GM21737 (cell line): ENCODE measurements at regions not wholly inside any gene's neighbourhood (a gene's known extent, or its start where the extent isn't known, plus 50 kb on each side); places are given as distances from the start of the nearest gene placed in this dataset.
A peak's percentile ranks its signal among the peaks of the same experiment; 100 is the strongest.
"Not testable (repeated sequence)": the region's sequence is repeated elsewhere in the genome, so short reads cannot be mapped to it uniquely, and the experiment has no call there.

Experiments used
- ATAC-seq: cut with Tn5 transposase; IDR thresholded peaks from one replicate; pipeline ENCODE4 v1.9.1; 2021; ENCODE audit warnings: mild to moderate bottlenecking, moderate library complexity; ENCODE audit not compliant: unreplicated experiment

DNA sequence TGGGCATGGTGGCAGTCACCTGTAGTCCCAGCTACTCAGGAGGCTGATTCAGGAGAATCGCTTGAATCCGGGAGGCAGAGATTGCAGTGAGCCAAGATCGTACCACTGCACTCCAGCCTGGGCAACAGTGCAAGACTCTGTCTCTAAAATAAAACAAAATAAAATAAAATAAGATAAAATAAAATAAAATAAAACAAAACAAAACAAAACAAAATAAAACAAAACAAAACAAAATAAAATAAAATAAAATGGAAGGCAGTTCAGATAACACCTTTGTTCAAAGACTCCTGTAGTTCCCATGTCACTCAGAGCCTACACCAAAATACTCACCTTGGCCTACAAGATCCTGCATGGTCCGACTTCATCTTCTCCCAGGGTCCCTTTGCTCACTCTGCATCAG, 61.3 kb downstream of the SYF2 start:
- not testable (repeated sequence) for ATAC-seq

DNA sequence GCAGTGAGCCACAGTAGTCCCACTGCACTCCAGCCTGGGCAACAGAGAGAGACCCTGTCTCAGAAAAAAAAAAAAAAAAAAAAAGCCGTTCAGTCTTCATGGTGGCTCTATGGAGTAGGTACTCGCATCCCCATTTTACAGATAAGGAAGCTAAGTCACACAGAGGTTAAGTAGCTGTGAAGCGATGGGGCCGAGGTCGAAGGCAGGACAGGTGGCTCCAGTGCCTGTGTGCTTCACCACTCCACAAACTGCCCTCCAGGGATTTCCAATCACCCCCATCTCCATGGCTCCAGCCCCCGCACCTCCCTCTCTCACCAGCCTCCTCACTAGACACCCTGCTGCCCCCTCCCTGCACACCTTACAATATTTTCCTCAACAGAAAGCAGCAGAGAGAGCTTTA, 61.9 kb downstream of the SYF2 start:
- ATAC-seq = no peak

DNA sequence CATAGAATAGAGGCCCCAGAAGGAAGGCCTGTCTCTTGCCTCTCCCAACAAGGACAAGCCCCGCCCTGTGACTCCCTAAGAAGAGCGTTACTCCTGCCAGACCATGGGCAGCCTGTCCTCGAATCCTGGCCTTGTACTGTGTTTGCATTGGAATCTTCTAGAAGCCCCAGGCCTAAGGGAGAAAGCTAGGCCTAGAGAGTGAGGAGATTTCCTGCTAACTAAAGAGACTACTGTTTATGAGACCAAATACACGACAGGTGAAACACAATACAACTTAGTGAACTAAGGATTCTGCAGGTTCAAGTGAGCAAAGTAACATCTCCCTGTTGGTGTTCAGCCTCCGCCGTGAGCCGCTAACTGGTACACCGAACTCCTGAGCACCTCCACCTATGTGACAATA, 62.7 kb downstream of the SYF2 start:
- no peak for ATAC-seq

DNA sequence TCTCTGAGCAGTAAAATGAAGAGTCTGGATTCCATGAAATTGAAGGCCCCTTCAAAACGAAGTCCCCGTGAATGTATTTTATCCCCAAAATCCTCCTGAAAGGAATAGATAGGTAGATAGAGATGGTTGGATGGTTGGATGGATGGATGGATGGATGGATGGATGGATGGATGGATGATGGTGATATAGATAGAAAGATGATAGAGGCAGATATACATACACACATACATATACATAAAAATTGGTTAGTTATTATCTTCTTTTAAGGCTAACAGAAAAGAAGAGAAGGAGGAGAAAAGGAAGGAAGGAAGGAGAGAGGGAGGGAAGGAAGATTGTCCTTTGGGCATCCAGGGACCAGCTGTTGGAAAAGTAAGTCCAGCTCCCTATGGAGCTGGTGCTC, 63.1 kb downstream of the SYF2 start:
- no peak for ATAC-seq

DNA sequence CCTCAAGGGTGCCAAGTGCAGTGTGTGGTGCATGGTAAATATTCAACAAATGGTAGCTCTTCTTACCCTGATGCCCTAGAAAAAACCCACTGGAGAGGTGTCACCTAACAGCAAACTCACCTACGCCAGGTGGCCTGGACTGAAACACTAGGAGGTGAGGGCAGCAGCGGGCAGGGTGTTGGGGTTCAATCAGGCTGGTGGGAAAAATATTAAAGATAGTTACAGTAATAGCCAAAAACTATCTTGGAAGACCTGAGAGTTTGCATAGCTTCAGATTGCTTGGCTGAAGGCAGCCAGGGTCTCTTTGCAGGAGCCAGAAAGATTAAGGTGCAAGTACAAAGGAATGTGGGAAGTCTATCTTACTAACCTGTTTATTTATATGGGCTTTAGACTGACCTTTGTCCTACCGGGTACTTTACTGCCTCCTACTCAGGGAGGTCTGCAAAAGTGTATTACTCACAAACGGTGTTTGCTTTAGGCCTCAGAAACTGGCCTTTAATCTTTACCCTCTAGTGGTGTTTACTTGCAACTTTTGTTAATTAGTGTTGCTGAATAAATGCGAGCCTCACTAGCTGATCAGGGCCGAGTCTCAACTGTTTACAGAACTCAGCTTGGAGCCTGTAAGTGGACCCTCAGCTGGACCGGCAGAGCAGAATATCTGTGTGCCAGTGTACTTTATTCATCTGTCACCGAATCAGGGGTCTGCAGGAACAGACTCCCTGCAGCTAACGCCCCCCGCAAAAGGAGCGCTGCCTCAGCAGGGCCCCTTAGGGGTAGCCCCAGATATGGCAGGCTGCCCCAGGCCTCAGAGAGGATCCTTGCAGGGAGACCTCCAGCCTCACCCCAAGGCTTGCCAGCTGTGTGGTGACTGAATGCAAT, 63.9 kb downstream of the SYF2 start:
- no peak for ATAC-seq

DNA sequence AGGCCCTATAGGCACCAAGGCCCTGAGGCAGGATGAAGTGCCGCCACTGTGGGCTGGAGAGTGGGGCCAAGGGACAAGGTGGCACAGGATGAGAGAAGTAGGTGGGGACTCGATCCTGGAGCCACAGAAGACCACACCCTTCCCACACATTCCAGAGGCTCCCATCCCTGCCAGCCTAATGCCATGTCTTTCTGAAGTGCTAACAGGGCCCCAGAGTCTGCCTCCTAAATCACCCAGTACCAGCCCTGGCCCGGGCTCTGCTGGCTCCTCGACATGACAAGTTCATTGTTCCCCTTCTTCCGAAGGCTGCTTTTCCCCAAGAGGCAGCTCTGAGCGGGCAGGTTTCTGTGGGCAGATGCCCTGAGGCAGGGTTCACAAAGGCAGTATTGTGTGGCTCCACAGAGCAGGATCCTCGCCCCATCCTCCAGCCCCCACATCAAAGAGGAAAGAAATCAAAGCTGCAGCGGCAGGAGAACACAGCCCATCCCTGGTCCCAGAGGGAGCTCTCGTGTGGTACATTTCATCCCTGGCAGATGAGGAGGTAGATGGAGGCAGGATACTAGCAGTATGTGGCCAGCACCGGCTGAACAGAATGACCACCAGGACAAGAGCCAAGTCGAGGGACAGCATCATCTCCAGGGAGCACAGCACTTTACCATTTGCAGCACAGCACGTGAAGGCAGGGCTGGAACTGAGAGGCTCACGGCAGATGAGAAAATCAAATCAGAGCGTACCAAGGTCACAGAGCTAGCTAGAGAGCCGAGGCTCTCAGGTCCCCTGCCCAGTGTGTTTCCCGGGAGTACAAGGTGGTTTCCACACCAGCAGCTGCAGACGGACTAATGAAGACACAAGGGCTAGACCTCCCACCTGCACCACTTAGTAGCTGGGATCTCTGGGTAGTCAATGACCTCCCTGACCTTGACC, 64.8 kb downstream of the SYF2 start:
- ATAC-seq = no peak

DNA sequence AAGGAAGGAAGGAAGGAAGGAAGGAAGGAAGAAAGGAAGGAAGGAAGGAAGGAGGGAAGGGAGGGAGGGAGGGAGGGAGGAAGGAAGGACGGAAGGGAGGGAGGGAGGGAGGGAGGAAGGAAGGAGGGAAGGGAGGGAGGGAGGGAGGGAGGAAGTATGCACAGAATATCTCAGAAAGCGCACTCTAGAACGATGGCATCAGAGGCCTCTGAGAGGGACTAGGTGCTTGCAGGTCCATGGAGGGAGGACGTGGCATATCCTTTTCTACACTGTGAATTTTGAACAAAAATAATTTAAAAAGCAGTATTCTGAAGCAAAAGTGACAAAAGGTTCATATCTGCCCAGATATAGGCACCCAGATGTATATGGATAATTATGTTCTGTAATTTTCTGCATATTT, 65.5 kb downstream of the SYF2 start:
- no peak for ATAC-seq

DNA sequence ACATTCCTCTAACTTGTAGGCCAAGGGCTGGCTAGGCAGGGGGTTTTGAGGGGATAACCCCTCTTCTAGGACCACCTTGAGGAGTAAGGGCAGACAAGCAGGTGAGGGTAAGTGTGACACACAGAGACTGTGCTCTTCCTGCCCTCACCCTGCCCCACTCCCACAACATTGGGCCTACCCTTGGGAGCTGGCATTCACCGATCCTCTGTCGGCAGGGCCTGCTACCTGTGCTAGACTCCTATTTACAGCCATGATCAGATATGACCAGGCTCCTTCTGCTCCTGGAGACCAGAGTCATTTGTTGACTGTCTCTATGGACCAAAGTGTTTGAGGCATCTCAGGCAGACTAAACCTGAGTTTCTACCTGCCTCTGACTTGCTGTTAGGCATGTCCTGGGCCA, 68.3 kb downstream of the SYF2 start:
- ATAC-seq = no peak

DNA sequence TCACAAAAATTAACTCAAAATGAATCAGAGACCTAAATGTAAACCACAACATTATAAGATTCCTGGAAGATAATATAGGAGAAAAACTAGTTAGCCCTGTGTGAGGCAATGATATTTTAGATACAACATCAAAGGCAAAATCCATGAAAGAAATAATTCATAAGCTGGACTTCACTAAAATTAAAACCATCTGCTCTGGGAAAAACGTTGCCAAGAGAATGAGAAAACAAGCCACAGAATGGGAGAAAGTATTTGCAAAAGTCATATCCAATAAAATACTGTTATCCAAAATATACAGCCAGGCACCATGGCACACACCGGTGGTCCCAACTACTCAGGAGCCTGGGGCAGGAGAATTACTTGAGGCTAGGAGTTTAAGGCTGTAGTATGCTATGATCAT, 70.3 kb downstream of the SYF2 start:
- ATAC-seq = no peak

DNA sequence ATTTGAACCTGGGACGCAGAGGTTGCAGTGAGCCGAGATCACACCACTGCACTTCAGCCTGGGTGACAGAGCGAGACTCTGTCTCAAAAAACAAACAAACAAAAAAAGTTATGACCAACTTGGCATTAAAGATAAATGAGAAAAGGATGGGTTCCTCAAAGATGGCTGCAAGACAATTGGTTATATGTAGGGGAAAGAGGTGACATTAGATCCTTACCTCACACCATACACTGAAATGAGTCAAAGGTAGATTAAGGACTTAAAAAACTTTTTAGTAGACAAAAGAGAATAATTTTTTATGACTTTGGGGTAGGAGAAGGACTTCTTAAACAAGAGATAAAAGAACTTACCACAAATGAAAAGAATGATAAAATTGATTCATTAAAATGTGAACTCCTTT, 74.5 kb downstream of the SYF2 start:
- no peak for ATAC-seq

DNA sequence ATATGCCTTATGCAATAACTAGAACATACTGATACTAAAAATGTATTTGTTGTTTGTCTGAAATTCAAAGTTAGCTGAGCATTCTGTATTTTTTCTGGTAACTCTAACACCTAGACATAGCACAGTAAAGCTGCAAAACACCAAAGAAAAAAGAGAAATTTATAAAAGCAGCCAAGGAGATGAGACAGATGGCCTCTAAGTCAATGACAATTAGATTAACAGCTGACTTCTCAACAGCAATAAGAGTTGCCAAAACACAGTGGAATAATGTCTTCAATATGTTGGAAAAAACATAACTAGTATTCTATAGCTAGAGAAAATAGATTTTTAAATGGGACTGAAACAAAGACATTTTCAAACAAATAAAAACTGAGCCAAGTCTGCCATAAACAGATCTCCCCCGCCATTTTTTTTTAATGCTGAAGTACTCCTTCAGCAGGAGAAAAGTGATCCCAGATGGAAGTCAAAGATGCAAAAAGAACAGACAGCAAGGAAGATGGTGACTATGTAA, 81.3 kb downstream of the SYF2 start:
- ATAC-seq = no peak

DNA sequence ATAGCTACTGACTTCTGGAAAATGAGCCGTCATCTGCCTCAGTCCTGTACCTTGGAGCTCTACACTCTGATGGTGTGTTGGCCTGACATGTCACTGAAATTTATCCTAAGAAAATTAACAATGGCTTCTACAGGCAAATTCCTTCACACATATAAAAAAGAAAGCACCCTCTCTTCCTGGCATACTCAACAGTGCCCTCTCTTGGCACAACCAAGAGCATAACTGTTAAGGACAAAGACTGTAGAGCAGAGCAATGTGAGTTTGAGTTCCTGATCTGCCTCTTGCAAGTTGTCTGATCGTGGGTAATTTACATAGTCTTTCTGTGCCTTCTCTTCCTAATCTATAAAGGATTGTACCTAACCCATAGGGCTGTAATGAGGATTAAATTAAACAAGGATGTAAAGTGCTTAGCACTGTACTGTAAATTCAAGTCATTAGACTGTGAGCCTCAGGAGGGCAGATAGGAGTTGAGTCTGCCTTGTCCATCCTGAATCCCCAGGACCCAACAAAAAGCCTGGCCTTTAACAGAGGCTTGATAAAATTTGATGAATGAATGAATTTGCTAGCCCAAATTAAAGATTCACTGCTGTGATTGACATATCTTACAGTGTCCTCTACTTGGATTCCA, 83.5 kb downstream of the SYF2 start:
- no peak for ATAC-seq

DNA sequence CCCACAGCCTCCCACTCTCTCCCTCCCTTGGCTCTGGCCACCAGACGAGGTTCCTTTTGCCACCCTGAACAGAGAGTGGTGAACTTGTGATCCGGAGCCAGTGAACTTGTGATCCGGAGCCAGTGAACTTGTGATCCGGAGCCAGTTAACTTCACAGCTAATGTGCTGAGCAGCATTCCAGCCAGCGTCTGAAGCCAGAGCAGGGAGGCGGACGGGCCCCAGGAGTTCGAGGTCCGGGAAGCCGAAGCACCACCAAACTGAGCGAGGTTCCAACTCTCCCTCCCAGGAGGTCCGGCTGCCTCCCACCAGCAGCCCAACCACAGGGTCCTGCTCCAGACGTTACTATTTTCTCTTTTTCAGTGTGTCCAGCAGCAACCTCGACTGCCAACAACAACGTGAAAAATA, 85.8 kb downstream of the SYF2 start:
- no peak for ATAC-seq

DNA sequence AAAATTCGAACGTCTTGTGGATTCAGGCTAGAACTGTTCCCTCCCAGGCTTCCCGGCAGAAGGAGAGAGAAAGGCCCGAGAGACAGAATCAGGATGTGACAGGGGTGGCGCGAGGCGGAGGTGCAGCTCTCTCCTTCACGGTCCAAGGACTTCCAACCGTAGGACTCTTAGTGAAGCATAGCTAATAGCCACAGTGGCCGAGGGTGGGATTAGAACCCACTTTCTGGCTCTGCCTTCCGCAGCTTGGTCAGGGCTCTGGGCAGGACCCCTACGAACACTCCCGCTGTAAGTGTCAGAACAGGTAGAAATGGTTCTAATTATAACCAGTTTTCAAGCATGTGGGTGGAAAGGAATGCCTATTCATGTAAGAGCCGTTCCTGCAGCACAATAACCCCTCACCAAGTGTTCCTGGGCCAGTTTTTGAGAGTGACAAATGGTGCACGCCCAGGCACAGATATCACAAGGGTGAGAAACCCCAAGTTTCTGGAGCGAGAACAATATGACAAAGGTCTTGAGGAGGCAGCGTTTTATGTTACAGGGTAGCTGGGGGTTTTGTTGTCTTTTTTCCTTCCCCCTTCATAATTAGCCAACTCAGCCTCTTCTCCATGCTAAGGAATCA, 86.4 kb downstream of the SYF2 start:
- no peak for ATAC-seq

DNA sequence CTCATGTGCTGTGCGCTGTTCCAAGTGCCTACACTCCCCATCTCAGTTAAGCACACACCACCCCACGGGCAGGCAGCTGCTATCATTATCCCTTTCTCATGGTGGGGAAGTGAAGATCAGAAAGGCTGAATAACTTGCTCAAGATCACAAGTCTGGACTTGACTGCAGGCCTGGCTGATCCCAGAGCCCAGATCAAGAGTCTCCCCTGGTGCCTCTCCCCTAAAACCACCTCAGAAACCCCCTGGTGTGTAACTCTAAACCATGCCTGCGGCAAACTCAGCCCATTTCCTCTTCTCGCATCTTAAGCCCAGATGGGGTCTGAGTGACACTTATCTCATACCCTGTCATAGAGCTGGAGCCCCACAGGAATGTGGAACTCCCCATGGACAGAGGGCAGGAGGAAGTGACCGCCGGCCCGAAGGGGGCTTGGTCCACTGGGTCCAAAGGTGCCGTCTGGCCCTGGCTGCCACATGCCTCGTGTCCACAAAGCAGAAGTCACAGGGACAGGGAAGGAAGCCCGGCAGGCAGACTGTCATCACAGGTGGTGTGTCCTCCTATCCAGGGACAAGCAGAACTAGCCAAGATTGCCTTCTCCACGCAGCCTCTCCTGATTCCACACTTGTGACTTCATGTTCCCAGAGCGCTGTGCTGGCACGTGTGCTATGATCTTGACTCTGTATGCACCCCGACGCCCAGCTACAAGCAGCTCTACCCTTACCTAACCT, 92.1 kb downstream of the SYF2 start:
- peak; percentile 79 for ATAC-seq

DNA sequence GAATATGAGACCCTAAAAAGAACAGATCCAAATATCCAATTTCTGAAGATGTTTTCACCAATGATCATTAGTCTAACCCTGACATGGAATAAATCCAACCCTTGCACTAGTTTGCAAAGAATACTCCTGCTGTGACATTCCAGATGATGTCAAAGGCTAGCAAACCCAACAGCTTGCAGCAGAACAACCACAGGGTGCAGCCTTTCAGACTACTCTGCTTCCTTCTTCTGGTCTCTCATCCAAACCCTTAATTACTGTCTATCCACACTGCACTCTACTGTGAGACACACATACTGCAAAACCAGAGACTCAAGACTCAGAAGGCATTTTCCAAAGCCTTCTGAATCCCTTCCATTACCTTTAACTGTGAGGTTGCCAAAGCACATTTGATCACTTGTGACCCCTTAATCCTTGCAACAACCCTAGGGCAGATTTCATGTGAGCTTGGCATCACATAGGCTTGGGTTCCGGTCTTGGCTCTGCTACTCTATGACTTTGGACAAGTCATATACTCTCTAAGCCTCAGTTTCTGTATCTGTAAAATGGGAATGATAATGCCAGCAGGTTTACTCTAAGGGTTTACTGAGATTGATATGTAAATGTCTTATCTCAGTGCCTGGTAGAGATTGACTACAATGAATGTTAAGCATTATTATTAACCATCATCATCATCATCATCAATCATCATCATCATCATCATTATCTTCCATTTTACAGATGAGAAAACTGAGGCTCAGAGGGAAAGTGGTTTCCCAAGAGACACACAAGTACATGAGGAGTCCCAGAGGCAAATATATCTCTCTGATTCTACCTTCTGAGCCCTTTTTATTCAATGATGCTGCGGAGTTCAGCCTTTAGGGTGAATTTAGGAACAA, 94.5 kb downstream of the SYF2 start:
- no peak for ATAC-seq

DNA sequence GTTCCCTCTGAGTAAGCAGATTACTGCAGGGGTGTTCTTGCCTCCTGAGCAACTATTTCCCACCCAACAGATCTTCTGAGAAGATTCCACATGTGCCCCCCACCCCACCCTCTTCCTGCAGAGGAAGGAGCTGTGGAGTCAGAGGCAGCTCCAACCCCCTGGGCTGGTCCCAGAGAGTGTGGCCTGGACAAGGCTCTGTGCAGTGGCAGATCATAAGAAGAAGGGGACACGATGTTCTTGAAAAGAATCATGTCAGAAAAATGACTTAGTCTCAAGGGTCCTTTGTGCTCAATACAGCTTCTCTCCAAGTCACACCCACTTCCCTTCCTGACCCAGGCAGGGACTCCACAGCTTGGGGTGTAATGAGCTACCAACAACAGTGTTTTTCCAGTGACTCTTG, 95.2 kb downstream of the SYF2 start:
- no peak for ATAC-seq

DNA sequence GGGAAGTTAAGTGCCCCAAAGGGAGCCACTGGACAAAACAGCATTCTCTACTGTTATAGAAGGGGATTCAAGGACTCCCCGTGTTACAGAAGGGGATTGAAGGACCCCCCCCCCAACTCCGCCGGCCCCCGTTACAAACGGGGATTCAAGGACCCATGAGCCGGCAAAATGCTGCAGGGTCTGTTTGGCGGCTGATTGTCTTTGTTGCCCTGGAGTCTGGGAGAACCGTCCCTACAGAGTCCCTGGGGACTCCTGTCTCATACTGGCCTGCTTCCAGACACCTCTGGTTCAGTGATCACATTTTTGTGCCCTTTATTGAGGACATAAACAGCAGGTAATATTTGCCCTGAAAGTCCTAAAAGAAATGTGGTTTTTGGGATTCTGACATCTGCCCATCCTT, 96.4 kb downstream of the SYF2 start:
- no peak for ATAC-seq

DNA sequence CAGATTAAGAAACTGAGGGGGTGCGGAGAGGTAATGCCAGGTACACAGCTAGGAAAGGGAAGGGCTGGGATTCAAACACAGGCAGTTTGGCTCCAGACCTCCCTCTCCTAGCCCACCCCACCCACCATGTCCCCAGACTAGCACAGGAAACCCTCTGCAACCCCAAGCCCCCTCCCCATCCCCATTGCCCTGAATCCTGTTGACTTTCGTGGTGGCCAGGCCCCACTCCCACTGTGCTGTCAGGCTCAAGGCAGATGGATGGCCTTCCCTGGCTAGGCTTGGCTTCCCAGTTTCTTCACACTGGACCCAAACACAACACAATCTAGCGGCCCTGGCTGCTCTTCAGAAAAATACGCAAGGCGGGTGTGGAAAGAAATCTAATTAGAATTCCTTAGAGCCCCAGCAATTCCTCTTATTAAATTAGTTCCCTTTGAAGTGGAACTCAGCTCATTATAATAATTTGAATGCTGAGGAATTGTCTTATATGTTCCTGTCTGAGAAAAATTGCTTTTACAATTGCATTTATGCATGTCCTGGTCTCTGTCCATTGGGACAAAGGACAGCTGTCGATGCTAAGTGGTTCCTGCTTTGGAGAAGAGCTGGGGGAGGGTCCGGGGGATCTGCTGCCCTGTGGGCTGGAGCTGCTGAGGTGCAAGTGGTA, 97.4 kb downstream of the SYF2 start:
- ATAC-seq = no peak
